Osteoblast (primary cell): ENCODE measurements at regions not wholly inside any gene's neighbourhood (a gene's known extent, or its start where the extent isn't known, plus 50 kb on each side); places are given as distances from the start of the nearest gene placed in this dataset.

Experiments
- DNase-seq: peaks from one replicate; pipeline ENCODE4 v3.0.0; 2011; ENCODE audit warnings: low spot score, mixed read lengths; ENCODE audit not compliant: insufficient read length; ENCODE audit errors: missing footprints
- H2AFZ ChIP-seq: 2 replicates; pipeline ENCODE4 v1.6.0; 2011; ENCODE audit warnings: mild to moderate bottlenecking, low read length
- H3K27ac ChIP-seq: 2 replicates; pipeline ENCODE4 v1.5.1; 2011; ENCODE audit warnings: mild to moderate bottlenecking, low read depth, low read length, moderate library complexity
- H3K27me3 ChIP-seq: 2 replicates; pipeline ENCODE4 v1.6.0; 2012; ENCODE audit warnings: mild to moderate bottlenecking, control low read depth, inconsistent platforms, low read length, moderate library complexity; ENCODE audit not compliant: insufficient read depth
- H3K36me3 ChIP-seq: 2 replicates; pipeline ENCODE4 v1.5.1; 2011; ENCODE audit warnings: mild to moderate bottlenecking, low read length, control low read depth, moderate library complexity; ENCODE audit not compliant: insufficient read depth
- H3K4me1 ChIP-seq: 2 replicates; pipeline ENCODE4 v1.5.1; 2011; ENCODE audit warnings: mild to moderate bottlenecking, low read length, control low read depth, moderate library complexity; ENCODE audit not compliant: insufficient read depth
- H3K4me2 ChIP-seq: 2 replicates; pipeline ENCODE4 v1.6.0; 2011; ENCODE audit warnings: mild to moderate bottlenecking, low read length; ENCODE audit not compliant: insufficient read depth
- H3K4me3 ChIP-seq: fragments of 200-600 bp; sonication (generic); 3 replicates; pipeline ENCODE4 v1.5.1; 2012; ENCODE audit warnings: mild to moderate bottlenecking, low read length, inconsistent platforms; ENCODE audit not compliant: insufficient read depth
- H3K79me2 ChIP-seq: 2 replicates; pipeline ENCODE4 v1.6.0; 2012; ENCODE audit warnings: mild to moderate bottlenecking, low read length, control low read depth, inconsistent platforms; ENCODE audit not compliant: insufficient read depth
- H3K9me3 ChIP-seq: 2 replicates; pipeline ENCODE4 v1.5.1; 2011; ENCODE audit warnings: low read depth, low read length, control low read depth
- H4K20me1 ChIP-seq: 2 replicates; pipeline ENCODE4 v1.6.0; 2012; ENCODE audit warnings: mild to moderate bottlenecking, low read length, control low read depth; ENCODE audit not compliant: insufficient read depth
- TF ChIP-seq, protein P1 (sequence below): IDR thresholded peaks from 2 replicates; pipeline ENCODE4 v1.5.1; 2011; ENCODE audit warnings: mild to moderate bottlenecking, low read depth, low read length, moderate library complexity; ENCODE audit errors: extremely low read depth

DNA sequence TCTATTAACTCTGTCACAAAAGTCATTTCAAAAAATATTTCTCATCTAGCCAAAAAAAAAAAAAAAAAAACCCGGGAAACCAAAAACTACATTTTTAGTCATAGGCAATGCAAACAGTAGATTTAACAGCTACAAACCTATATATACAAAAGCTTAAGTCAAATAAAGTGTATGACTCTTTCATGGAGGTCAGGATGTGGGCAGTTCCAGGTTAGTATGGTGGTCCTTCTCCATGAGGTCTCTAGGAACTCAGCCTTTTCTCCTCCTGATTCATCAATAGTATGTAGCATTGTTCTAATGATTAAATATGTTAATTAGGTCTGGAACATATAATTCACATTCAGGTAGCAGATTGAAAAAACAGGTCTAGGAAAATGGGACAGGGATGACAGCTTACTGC, 586.5 kb downstream of the SLC16A7 start:
- Histone ChIP-seq H3K9me3 (no peaks in the 10 kb centered on the region), H3K4me3 (no peak overlapping the region), H4K20me1 (no peaks in the 10 kb centered on the region), H3K27me3 (no peaks in the 10 kb centered on the region), H3K36me3 (no peaks in the 10 kb centered on the region), H3K4me1 (no peaks in the 10 kb centered on the region), H2AFZ (no peak overlapping the region), H3K4me2 (no peak overlapping the region), H3K27ac (no peak overlapping the region), H3K79me2 (no peaks in the 10 kb centered on the region)
- TF ChIP-seq, protein P1, sequence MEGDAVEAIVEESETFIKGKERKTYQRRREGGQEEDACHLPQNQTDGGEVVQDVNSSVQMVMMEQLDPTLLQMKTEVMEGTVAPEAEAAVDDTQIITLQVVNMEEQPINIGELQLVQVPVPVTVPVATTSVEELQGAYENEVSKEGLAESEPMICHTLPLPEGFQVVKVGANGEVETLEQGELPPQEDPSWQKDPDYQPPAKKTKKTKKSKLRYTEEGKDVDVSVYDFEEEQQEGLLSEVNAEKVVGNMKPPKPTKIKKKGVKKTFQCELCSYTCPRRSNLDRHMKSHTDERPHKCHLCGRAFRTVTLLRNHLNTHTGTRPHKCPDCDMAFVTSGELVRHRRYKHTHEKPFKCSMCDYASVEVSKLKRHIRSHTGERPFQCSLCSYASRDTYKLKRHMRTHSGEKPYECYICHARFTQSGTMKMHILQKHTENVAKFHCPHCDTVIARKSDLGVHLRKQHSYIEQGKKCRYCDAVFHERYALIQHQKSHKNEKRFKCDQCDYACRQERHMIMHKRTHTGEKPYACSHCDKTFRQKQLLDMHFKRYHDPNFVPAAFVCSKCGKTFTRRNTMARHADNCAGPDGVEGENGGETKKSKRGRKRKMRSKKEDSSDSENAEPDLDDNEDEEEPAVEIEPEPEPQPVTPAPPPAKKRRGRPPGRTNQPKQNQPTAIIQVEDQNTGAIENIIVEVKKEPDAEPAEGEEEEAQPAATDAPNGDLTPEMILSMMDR = no peak
- no peak for DNase-seq

DNA sequence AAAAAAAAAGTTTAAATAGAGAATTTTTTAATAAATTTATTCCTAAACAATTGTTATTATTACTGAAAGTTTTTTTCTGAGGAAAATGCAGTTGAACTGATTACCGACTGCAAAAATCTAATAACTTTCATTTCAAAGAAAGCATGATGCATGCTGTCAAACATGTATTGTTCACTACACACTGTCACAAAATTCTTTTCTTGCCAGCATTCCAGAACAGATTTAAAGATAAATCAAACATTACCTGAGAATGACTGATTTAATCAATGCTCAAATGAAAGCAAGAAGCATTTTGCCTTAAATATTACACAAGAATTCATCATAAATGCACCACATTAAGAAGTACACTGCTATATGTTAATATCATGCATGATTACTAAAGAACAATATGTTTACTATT, 588.3 kb downstream of the SLC16A7 start:
- TF ChIP-seq, protein P1 = no peak
- H2AFZ ChIP-seq = no peak overlapping the region
- no peak for DNase-seq
- no peak overlapping the region for H3K4me2 ChIP-seq
- no peaks in the 10 kb centered on the region for H3K36me3 ChIP-seq
- H3K79me2 ChIP-seq = no peaks in the 10 kb centered on the region
- H4K20me1 ChIP-seq = no peaks in the 10 kb centered on the region
- no peaks in the 10 kb centered on the region for H3K27me3 ChIP-seq
- H3K9me3 ChIP-seq = peaks cover 2% of the 10 kb centered on the region
- no peaks in the 10 kb centered on the region for H3K4me1 ChIP-seq
- no peak overlapping the region for H3K4me3 ChIP-seq
- H3K27ac ChIP-seq = no peak overlapping the region

DNA sequence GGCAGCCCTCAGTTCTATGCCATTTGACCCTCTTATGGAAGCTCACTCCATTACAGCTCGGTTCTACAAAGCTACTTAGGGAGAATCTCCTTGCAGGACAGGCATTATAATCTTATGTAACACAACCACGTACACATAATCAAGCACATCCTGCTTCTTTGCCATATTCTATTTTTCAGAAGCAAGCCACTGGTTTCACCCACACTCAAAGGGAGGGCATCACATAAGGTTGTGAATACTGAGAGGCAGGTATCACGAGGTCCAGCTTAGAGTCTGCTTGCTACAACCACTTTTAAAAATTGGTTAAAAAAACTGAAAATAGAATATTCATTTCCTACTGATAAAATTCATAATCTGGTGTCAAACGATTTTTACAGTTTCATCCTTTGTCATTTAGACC, 589.2 kb downstream of the SLC16A7 start:
- Histone ChIP-seq H4K20me1 (no peaks in the 10 kb centered on the region), H2AFZ (no peak overlapping the region), H3K4me2 (no peak overlapping the region), H3K27me3 (no peaks in the 10 kb centered on the region), H3K79me2 (no peaks in the 10 kb centered on the region), H3K36me3 (no peaks in the 10 kb centered on the region), H3K9me3 (peaks cover 2% of the 10 kb centered on the region), H3K4me1 (no peaks in the 10 kb centered on the region), H3K4me3 (no peak overlapping the region), H3K27ac (no peak overlapping the region)
- TF ChIP-seq, protein P1 = no peak
- DNase-seq = no peak

DNA sequence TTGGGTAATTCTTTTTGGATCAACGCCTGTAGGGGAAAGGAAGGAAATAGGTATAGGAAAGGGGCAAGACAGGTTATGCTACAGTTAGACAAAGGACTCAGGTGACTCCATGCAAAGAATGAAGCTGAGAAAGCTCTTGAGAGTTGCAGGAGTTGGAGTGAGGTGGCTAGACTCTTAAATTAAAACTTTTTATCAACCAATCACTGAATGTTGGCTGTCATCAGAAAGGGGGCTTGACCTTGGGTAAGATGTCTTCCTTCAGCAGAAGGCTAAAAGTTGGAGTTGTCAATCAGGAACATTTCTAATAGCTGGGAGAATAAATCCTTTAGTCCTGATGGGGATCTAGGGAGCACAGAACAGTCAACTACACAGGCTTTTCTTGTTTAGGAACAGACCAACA, 595.4 kb downstream of the SLC16A7 start:
- no peaks in the 10 kb centered on the region for H3K4me1 ChIP-seq
- H3K27me3 ChIP-seq = no peaks in the 10 kb centered on the region
- peaks cover 2% of the 10 kb centered on the region for H3K9me3 ChIP-seq
- no peak overlapping the region for H3K27ac ChIP-seq
- no peaks in the 10 kb centered on the region for H3K79me2 ChIP-seq
- H3K4me3 ChIP-seq = no peak overlapping the region
- H2AFZ ChIP-seq = no peak overlapping the region
- no peak for DNase-seq
- TF ChIP-seq, protein P1 = no peak
- H3K4me2 ChIP-seq = no peak overlapping the region
- no peaks in the 10 kb centered on the region for H3K36me3 ChIP-seq
- H4K20me1 ChIP-seq = no peaks in the 10 kb centered on the region
